Activated CD4-positive, alpha-beta T cell treated with anti-CD3 and anti-CD28 coated beads, Interleukin-2, amount 50 U/mL, for 4 hours (primary cell): ENCODE measurements at regions not wholly inside any gene's neighbourhood (a gene's known extent, or its start where the extent isn't known, plus 50 kb on each side); places are given as distances from the start of the nearest gene placed in this dataset.

ENCODE experiments used
- DNase-seq, 2 experiments: peaks; one replicate each; pipeline ENCODE4 v3.0.0-alpha.2; 2020

DNA sequence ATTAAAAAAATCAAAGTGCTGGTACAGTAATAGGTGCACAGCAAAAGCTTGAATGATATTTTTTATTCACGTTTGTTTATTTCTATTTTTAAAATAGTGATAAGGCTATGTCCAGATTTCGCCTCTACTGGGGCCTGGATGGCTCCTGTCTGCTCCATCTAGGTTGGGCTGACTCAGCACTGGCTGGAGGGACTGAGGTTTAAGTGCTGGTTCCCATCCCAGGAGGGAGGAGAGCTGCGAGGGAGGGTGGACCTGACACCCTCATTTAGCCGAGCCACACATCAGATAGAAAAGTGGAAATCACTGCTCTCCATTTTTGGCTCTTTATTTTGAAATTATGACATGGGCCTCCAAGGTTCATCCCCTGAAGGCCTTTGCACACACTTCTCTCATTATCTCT is 95.4 kb upstream of the AGBL1 start:
- DNase-seq, result no peak

DNA sequence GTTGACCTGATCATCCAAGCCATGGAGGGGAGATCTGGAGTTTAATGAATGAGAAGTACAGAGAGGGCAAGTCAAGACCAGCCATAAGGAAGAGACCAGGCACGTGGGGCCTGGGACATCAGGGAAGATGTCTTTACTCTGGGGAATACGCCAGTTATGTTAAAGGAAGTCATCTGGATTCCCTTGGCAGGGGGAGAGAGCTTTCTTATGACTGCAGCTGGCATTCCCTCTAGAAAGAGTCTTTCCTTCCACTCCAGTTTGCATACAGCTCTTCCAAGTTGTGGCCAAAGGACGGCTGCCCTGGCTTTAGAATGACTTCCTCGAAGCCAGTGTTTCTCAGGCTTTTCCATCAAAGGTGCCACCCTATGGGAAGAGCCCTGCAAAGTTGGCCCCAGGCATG is 93.6 kb upstream of the AGBL1 start:
- no peak for DNase-seq

- DNase-seq, result no peak
Observed at GRCh38 chr15:85986741-85987140, 92.9 kb upstream of the AGBL1 start.

GRCh38 chr15:85988741-85989140 is 90.9 kb upstream of the AGBL1 start:
- no peak for DNase-seq

GRCh38 chr15:85992224-85992623 is 87.4 kb upstream of the AGBL1 start:
- DNase-seq, result no peak

DNA sequence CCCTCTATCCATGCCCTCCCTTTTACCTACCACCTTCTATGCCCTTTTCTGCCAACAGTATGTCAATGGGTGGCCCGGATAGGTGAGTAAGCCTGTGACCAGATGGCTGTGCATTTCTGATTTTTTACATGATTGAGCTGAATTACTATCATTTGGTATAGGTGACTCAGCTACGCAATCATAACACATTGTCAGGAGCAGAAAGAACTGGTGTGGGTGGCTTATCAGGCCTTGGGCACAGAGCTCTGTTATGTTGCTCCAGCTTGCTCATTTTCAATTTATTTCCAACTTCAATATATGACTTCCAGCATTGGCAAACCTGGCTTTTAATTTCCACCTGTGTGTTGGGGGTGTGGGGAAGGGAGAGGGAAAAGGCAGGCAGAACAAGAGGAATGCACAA is 86.6 kb upstream of the AGBL1 start:
- DNase-seq, result no peak

- no peak for DNase-seq
Observed at GRCh38 chr15:85997618-85998017, 82.1 kb upstream of the AGBL1 start.

DNA sequence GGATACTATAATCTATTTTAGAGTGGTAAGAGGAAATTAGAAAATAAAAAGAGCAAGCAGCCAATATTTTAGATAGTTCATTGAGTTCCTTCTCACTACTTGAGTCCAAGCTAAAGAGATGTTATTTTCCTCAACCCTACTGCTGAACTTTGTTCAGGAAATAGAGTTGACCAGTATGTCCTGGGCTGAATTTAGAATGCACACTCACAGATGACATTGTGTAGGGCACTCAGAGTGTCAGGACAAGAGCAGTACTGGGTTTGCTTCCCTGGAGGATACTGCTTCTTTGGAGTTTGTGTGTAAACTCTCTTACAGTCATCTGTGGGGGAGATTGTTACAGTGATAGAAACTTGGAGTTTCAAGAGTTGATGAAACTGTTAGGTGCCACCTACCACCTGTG is 80.0 kb upstream of the AGBL1 start:
- DNase-seq, result no peak

DNA sequence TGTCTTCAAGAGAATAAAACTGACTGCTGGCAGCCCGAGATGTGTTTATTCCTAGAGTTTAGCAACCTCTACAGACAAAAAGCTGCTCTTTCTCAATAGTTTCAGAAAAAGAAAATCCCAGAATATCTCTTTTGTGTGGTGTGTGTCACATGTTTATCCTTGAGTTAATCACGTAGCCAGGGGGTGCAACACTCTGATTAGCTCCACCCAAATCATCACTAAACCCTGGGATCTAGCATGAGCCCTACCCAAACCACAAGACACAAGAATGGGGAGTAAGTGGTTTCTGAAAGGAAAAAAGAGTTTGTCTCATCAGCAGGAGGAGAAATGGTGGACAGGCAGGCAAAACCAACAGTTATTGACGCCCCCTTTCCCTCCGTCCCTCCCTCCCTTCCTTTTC is 78.5 kb upstream of the AGBL1 start:
- no peak for DNase-seq

DNA sequence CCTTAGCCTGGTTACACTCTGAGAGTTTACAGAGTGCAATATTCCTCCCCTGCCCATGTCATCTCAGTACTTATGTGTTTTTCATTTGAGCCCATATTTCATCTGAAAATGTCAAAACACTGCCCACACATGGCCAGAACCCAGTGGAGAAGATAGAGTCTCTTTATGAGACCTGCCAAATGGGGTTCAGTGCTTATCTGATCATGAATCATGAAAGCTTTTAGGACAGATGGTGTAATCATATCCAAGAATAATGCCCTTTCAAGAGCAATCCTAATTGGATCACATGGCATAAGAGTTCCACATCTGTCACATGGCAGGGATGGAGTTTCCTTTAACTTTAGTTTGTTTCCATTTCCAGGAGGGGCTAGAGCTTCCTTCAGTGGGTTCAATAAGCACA is 77.2 kb upstream of the AGBL1 start:
- DNase-seq, result no peak

- DNase-seq, result no peak
Observed at GRCh38 chr15:86004061-86004460, 75.6 kb upstream of the AGBL1 start.

- DNase-seq, result no peak
Observed at GRCh38 chr15:86006546-86006945, 73.1 kb upstream of the AGBL1 start.

GRCh38 chr15:86009727-86010126 is 69.9 kb upstream of the AGBL1 start:
- no peak for DNase-seq

GRCh38 chr15:86010398-86010797 is 69.3 kb upstream of the AGBL1 start:
- DNase-seq, result no peak

GRCh38 chr15:86010891-86011290 is 68.8 kb upstream of the AGBL1 start:
- no peak for DNase-seq

DNA sequence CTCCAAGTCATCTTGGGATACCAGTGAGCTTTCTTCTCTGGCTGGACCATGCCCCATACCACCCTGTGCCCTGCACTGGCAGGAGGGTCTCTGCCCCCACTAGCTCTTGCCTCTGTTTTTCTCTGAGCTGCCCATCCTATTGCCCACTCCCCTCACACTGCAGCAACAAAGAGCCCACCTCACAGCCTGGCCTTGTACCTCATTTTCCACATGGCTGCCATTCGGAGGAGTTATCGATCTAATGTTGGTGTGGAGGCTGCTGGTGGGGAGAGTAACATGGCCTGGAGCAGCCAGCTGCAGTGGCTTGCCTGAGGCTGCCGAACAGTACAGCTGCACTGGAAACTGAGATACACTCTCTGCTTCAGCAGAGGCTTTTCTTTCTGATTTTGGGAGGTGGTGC is 65.7 kb upstream of the AGBL1 start:
- DNase-seq, result no peak

- DNase-seq, result no peak
Observed at GRCh38 chr15:86016750-86017149, 62.9 kb upstream of the AGBL1 start.

- no peak for DNase-seq
Observed at GRCh38 chr15:86018679-86019078, 61.0 kb upstream of the AGBL1 start.

DNA sequence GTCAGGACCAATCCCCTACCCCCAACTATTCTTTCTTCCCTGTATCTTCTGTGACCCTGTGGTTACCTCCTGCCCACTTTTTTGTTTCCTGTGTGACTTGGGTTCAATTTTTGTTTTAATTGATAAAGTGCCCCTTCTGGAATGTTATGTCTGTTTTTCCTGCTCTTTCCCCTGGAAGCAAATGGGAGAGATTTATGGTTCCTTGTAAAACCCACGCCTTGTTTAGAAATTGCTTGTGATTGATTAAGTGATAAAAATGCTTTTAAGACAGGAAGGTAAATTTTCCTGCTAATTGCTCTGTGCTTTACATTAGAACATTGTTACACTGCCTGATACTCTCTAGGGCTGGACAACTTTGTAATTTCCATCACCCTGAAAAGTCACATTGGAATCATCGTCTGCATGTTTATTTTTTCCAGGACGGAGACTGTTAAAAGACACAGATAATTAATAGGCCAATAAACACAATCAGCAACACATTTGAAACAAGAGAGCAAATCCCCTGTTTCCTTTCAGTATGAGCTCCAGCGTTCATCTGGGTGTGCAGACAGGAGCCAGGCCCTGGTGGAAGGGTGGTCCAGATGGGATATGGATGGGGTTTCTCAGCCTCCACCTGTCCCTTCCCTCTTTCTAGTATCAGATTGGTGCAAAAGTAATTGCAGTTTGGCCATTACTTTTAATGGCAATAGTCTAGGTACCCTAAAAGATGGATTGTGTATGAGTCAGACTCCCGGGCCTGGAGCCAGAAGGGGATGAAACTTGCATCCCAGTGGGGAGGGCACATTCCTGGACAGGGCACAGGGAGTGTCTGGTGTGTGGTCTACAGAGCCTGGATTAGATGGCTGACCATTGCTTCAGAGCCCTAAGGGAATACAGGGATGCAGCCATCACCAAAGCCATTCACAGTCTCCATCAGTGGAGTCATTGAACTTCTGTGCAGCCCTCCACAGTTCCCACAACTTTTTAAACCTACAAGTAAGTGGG is 58.1 kb upstream of the AGBL1 start:
- DNase-seq, result no peak

DNA sequence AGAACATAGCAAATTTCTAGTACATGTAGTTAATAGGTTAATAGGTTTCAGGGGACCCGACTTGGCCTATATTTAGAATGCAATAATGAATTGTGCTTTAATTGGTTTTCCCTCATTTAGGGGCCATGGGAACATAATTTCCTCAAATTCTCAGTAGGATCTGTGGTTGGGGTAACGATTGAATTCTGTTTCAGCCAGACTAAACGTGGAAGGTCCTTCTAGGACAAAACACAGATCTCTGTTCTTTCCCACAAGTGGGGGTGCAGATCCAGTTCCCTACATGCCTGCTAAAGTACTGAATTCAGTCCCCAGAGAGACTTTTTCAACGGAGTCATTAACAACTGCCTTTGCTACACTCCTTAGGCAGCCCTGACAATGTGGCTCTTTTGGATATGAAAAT is 50.7 kb upstream of the AGBL1 start:
- DNase-seq, result no peak
